ENCODE measurements at regions not wholly inside any gene's neighbourhood (a gene's known extent, or its start where the extent isn't known, plus 50 kb on each side); places are given as distances from the start of the nearest gene placed in this dataset.
"Not testable (repeated sequence)": the region's sequence is repeated elsewhere in the genome, so short reads cannot be mapped to it uniquely, and the experiment has no call there.

DNA sequence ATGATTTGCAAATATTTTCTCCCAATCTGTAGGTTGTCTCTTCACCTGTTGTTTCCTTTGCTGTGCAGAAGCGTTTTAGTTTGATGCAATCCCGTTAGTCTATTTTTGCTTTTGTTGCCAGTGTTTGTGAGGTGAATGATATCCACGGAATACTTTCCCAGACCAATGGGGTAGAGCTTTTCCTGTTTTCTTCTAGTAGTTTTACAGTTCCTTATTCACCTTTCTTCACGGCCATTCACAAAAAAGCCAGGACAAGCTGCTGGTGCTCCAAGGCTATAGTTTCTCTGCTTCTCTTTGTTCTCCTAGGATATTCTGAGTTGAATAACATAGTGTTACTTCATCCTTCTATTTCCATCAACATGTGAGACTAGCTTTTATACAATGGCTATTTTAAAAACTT is 98.7 kb downstream of the UTP18 start:
- TF ChIP-seq ZFX (IDR thresholded peaks at IDR 0.05), result no peak
- TF ChIP-seq, protein P1, sequence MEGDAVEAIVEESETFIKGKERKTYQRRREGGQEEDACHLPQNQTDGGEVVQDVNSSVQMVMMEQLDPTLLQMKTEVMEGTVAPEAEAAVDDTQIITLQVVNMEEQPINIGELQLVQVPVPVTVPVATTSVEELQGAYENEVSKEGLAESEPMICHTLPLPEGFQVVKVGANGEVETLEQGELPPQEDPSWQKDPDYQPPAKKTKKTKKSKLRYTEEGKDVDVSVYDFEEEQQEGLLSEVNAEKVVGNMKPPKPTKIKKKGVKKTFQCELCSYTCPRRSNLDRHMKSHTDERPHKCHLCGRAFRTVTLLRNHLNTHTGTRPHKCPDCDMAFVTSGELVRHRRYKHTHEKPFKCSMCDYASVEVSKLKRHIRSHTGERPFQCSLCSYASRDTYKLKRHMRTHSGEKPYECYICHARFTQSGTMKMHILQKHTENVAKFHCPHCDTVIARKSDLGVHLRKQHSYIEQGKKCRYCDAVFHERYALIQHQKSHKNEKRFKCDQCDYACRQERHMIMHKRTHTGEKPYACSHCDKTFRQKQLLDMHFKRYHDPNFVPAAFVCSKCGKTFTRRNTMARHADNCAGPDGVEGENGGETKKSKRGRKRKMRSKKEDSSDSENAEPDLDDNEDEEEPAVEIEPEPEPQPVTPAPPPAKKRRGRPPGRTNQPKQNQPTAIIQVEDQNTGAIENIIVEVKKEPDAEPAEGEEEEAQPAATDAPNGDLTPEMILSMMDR (conservative IDR thresholded peaks at IDR 0.05), result no peak
- no peak overlapping the region for H3K27ac ChIP-seq

DNA sequence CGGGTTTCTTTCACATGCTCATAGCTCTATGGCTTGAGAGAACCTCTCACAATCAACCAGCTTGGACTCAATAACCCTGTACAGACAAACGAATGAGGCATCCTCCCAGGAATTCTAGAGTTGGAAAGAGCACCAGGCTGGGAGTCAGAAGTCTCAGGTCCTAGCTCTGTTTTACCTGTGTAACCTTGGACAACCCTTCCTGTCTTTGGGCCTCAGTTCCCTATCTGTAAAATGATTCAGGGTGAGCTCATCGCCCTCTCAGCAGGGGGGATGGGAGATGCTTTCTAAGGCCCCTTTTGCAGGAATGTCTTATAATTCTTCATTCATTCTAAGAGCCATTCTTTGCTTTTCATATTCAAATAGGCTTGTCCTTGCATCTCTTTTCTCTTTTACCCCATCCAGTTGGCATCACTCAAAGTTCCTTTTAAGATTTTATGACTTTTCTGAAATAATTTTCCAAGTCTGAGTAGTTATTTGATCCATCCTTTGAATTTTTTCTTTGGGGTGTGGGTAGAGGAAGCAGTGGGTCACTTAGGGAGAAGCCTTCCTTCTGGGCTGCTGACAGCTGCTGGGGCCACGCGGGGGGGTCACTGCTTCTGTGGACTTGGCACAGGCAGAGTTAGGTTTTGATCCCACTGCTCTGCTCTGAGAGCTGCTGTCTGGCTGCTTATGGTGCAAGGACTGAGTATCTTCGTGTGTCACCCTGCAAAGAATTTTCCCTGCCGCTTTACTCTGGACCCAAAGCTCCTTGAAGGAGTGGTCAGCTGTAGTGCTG is 102.7 kb downstream of the UTP18 start:
- H3K27ac ChIP-seq, result no peak overlapping the region
- TF ChIP-seq, protein P1 (conservative IDR thresholded peaks at IDR 0.05), result no peak
- no peak for TF ChIP-seq ZFX (IDR thresholded peaks at IDR 0.05)

DNA sequence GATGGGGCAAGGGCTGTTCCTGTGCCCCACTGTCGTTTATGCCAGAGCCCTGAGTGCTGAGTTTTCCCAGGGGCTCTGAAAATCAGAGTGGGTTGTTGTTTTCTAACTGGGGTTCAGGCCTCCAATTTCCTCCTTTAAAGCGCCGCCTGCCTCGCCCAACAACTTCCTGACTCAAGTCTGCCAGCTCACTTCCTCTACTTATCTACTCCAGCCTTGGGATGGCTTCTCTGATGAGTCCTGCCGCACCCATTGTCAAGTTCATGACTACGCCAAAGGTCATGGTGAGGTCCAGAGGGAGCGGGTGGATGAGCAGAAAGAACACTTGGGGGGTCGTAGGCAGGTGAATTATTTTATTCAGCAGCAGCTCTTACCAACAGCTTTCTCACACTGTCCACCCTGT is 104.7 kb downstream of the UTP18 start:
- TF ChIP-seq ZFX (IDR thresholded peaks at IDR 0.05), result no peak
- TF ChIP-seq, protein P1 (conservative IDR thresholded peaks at IDR 0.05), result no peak

DNA sequence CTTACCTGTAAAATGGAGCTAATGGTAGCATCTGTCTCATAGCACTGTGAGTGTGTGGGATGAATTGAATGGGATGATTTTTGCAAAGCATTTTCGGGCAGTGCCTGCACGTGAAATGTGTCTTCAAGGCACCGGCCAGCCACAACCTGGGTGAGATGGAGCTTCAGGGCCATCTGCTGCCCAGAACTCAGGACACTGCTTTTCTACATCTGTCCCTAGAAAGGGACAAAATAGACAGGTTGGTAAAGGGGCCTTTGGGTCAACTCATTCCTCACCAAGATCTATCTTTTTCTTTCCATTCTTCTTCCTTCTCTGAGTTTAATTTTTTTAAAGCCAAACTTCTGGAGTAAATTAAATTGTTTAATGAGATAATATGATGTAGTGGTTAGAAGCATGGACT is 106.5 kb downstream of the UTP18 start:
- TF ChIP-seq, protein P1 (conservative IDR thresholded peaks at IDR 0.05), result no peak
- no peak for TF ChIP-seq ZFX (IDR thresholded peaks at IDR 0.05)
- no peak overlapping the region for H3K27ac ChIP-seq

More for the DNA sequence above, 104.7 kb downstream of the UTP18 start:
- H3K27ac ChIP-seq, result no peak overlapping the region

DNA sequence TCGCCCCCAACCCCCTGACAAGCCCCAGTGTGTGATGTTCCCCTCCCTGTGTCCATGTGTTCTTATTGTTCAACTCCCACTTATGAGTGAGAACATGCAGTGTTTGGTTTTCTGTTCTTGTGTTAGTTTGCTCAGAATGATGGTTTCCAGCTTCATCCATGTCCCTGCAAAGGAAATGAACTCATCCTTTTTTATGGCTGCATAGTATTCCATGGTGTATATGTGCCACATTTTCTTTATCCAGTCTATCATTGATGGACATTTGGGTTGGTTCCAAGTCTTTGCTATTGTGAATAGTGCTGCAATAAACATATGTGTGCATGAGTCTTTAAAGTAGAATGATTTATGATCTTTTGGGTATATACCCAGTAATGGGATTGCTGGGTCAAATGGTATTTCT is 107.5 kb downstream of the UTP18 start:
- not testable (repeated sequence) for H3K27ac ChIP-seq

DNA sequence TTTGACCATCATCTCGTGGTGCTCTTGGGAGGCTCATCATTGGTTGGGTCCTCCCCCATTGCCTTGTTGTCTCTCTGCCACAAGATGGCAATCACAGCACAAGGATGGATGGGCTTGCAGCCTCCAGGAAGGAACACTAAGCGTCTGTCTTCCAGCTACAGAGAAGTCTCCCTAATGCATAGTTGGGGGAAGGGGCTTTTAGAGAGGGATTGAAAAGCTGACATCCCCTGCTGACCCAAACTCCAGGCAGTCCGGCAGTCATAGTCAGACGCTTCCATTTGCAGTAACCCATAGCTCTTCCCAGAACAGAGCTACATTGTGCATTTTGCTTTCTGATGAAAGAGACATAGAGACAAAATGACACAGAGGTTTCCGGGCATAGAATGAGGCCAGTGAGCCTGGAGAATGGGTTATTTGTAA is 111.4 kb downstream of the UTP18 start:
- no peak for TF ChIP-seq ZFX (IDR thresholded peaks at IDR 0.05)
- TF ChIP-seq, protein P1 (conservative IDR thresholded peaks at IDR 0.05), result peak; percentile 86
- H3K27ac ChIP-seq, result no peak overlapping the region

DNA sequence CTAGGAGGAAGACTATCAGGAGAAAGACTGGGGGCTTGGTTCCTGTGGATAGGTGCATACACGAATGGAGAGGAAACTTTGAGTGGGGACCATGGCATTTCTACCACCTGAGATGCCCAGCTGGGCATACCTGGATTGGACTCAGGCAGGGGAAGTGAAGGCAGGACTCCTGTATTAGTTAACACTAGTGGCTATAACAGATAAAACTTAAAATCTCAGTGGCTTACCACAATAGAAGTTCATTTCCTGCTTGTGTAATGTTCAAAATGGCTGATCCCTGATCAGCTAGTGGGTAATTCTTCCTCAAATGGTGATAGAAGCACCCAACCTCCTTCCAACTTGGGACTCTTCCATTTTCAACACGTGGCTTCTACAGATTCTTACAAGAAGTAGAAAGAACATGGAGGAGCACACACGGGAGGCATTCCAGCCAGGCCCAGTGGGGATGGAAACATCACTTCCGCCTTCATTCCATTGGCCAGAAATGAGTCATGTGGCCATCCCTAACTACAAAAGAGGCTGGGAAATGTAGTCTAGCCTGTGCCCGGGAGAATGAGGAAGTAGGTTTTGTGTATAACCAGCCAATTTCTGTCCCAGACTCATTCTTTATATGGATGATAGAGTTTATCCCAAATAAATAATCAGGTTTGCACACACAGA is 112.1 kb downstream of the UTP18 start:
- TF ChIP-seq, protein P1 (conservative IDR thresholded peaks at IDR 0.05), result no peak
- no peak for TF ChIP-seq ZFX (IDR thresholded peaks at IDR 0.05)
- H3K27ac ChIP-seq, result no peak overlapping the region
